ENCODE measurements at regions not wholly inside any gene's neighbourhood (a gene's known extent, or its start where the extent isn't known, plus 50 kb on each side); places are given as distances from the start of the nearest gene placed in this dataset.

DNA sequence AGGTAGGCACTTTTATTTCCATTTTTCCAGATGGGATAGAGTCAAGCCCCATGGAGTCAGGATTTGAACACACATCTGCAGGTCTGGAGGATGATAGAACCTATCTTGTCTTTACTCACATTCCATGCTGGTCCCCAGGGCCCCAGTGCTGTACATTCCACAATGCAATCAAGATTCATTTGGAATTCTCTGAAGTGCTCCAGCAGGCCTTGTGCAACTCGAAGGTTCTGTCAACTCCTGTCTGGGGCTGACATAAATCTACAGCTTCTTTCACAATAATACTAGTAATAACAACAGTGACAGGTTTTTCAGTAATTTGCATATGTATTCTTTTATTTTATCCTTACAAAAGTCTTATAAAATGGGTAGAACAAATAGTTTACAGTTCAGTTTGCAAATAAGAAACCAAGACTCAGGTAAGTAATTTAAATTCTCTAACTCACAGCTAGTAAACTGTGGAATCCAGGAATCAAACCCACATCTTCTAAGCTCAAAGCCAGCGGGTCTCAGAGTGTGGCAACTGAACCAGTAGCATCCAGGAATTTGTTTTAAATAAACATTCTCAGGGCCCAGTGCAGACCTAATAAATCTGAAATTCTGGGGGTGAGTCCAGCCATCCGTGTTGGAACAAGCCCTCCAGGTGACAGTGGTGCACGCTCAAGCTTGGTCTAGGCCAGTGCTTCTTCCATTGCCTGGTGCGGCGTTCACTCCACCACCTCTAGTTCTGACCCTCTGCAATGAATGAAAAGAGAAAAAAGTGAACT lies 137.0 kb upstream of the TNFAIP3 start:
- TF ChIP-seq POLR2A (IDR thresholded peaks at IDR 0.05; ENCODE audit: low read length) (no peak), RAD21 (conservative IDR thresholded peaks at IDR 0.05 in 1 of 2, IDR thresholded peaks at IDR 0.05 in 1 of 2) (no peak), RNF2 (IDR thresholded peaks at IDR 0.05; ENCODE audit: borderline replicate concordance, low read depth) (no peak), CEBPB (IDR thresholded peaks at IDR 0.05) (no peak), HOXB5 (CRISPR knock-in tag; IDR thresholded peaks at IDR 0.05) (no peak)
- TF ChIP-seq, protein P1, sequence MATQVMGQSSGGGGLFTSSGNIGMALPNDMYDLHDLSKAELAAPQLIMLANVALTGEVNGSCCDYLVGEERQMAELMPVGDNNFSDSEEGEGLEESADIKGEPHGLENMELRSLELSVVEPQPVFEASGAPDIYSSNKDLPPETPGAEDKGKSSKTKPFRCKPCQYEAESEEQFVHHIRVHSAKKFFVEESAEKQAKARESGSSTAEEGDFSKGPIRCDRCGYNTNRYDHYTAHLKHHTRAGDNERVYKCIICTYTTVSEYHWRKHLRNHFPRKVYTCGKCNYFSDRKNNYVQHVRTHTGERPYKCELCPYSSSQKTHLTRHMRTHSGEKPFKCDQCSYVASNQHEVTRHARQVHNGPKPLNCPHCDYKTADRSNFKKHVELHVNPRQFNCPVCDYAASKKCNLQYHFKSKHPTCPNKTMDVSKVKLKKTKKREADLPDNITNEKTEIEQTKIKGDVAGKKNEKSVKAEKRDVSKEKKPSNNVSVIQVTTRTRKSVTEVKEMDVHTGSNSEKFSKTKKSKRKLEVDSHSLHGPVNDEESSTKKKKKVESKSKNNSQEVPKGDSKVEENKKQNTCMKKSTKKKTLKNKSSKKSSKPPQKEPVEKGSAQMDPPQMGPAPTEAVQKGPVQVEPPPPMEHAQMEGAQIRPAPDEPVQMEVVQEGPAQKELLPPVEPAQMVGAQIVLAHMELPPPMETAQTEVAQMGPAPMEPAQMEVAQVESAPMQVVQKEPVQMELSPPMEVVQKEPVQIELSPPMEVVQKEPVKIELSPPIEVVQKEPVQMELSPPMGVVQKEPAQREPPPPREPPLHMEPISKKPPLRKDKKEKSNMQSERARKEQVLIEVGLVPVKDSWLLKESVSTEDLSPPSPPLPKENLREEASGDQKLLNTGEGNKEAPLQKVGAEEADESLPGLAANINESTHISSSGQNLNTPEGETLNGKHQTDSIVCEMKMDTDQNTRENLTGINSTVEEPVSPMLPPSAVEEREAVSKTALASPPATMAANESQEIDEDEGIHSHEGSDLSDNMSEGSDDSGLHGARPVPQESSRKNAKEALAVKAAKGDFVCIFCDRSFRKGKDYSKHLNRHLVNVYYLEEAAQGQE (IDR thresholded peaks at IDR 0.05), result no peak
- TF ChIP-seq, protein P2, sequence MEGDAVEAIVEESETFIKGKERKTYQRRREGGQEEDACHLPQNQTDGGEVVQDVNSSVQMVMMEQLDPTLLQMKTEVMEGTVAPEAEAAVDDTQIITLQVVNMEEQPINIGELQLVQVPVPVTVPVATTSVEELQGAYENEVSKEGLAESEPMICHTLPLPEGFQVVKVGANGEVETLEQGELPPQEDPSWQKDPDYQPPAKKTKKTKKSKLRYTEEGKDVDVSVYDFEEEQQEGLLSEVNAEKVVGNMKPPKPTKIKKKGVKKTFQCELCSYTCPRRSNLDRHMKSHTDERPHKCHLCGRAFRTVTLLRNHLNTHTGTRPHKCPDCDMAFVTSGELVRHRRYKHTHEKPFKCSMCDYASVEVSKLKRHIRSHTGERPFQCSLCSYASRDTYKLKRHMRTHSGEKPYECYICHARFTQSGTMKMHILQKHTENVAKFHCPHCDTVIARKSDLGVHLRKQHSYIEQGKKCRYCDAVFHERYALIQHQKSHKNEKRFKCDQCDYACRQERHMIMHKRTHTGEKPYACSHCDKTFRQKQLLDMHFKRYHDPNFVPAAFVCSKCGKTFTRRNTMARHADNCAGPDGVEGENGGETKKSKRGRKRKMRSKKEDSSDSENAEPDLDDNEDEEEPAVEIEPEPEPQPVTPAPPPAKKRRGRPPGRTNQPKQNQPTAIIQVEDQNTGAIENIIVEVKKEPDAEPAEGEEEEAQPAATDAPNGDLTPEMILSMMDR (IDR thresholded peaks at IDR 0.05), result no peak
- TF ChIP-seq, protein P3, sequence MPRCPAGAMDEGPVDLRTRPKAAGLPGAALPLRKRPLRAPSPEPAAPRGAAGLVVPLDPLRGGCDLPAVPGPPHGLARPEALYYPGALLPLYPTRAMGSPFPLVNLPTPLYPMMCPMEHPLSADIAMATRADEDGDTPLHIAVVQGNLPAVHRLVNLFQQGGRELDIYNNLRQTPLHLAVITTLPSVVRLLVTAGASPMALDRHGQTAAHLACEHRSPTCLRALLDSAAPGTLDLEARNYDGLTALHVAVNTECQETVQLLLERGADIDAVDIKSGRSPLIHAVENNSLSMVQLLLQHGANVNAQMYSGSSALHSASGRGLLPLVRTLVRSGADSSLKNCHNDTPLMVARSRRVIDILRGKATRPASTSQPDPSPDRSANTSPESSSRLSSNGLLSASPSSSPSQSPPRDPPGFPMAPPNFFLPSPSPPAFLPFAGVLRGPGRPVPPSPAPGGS (IDR thresholded peaks at IDR 0.05), result no peak
- TF ChIP-seq, protein P4, sequence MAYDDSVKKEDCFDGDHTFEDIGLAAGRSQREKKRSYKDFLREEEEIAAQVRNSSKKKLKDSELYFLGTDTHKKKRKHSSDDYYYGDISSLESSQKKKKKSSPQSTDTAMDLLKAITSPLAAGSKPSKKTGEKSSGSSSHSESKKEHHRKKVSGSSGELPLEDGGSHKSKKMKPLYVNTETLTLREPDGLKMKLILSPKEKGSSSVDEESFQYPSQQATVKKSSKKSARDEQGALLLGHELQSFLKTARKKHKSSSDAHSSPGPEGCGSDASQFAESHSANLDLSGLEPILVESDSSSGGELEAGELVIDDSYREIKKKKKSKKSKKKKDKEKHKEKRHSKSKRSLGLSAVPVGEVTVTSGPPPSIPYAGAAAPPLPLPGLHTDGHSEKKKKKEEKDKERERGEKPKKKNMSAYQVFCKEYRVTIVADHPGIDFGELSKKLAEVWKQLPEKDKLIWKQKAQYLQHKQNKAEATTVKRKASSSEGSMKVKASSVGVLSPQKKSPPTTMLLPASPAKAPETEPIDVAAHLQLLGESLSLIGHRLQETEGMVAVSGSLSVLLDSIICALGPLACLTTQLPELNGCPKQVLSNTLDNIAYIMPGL (CRISPR knock-in tag; IDR thresholded peaks at IDR 0.05; ENCODE audit: borderline replicate concordance), result no peak

Data from A549 (cell line).